ENCODE measurements at regions not wholly inside any gene's neighbourhood (a gene's known extent, or its start where the extent isn't known, plus 50 kb on each side); places are given as distances from the start of the nearest gene placed in this dataset.

DNA sequence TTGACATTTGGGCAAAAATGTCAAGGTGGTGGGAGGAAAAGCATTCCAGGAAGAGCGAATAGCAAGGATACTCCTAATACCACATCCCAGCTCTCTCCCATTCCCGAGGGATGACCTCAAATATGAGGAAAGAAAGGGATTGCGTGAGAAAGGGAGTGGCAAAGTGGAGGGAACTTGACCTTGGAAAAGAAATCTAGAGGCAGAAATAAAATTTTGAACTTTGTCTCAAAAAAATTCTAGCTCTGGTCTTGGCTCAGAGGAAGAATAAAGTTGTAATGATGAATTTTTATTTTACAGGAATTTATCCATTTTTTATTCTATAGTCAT lies 127.8 kb downstream of the TBX19 start:
- no peak for TF ChIP-seq POLR2AphosphoS5 (IDR thresholded peaks at IDR 0.05)
- TF ChIP-seq, protein P1, sequence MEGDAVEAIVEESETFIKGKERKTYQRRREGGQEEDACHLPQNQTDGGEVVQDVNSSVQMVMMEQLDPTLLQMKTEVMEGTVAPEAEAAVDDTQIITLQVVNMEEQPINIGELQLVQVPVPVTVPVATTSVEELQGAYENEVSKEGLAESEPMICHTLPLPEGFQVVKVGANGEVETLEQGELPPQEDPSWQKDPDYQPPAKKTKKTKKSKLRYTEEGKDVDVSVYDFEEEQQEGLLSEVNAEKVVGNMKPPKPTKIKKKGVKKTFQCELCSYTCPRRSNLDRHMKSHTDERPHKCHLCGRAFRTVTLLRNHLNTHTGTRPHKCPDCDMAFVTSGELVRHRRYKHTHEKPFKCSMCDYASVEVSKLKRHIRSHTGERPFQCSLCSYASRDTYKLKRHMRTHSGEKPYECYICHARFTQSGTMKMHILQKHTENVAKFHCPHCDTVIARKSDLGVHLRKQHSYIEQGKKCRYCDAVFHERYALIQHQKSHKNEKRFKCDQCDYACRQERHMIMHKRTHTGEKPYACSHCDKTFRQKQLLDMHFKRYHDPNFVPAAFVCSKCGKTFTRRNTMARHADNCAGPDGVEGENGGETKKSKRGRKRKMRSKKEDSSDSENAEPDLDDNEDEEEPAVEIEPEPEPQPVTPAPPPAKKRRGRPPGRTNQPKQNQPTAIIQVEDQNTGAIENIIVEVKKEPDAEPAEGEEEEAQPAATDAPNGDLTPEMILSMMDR (IDR thresholded peaks at IDR 0.05): no peak
